GM23338 (cell line): ENCODE measurements at regions not wholly inside any gene's neighbourhood (a gene's known extent, or its start where the extent isn't known, plus 50 kb on each side); places are given as distances from the start of the nearest gene placed in this dataset.

Experiments used
- ATAC-seq: fragments of 200-7000 bp; cut with Tn5 transposase; 3 replicates; pipeline ENCODE4 v1.9.1; 2020
- DNase-seq: peaks from one replicate; pipeline ENCODE4 v3.0.0-alpha.2; 2015; ENCODE audit warnings: low spot score
- H2AFZ ChIP-seq: fragments of 200-600 bp; sonication (generic); 2 replicates; pipeline ENCODE4 v1.8.0; 2016; ENCODE audit warnings: antibody characterized with exemption, mild to moderate bottlenecking, moderate library complexity
- H3F3A ChIP-seq: fragments of 200-600 bp; sonication (generic); replicated peaks from 2 replicates; pipeline ENCODE4 v1.8.0; 2017; ENCODE audit warnings: antibody characterized with exemption, mixed run types, low read depth
- H3K27ac ChIP-seq: fragments of 200-600 bp; sonication (generic); 2 replicates; pipeline ENCODE4 v1.6.1; 2016; ENCODE audit warnings: low read depth
- H3K27me3 ChIP-seq: fragments of 200-600 bp; sonication (generic); 2 replicates; pipeline ENCODE4 v1.8.0; 2016; ENCODE audit warnings: mild to moderate bottlenecking, mixed run types, moderate library complexity; ENCODE audit not compliant: insufficient read depth
- H3K36me3 ChIP-seq: fragments of 200-600 bp; sonication (generic); 2 replicates; pipeline ENCODE4 v1.8.0; 2016; ENCODE audit warnings: mild to moderate bottlenecking; ENCODE audit not compliant: insufficient read depth
- H3K4me1 ChIP-seq: fragments of 200-600 bp; sonication (generic); 2 replicates; pipeline ENCODE4 v1.8.0; 2016; ENCODE audit warnings: mild to moderate bottlenecking, moderate library complexity; ENCODE audit not compliant: insufficient read depth
- H3K4me2 ChIP-seq: fragments of 200-600 bp; sonication (generic); 2 replicates; pipeline ENCODE4 v1.7.1; 2017; ENCODE audit warnings: mixed run types
- H3K4me3 ChIP-seq: fragments of 200-600 bp; sonication (generic); 2 replicates; pipeline ENCODE4 v1.6.1; 2016; ENCODE audit warnings: mixed run types
- H3K79me2 ChIP-seq: fragments of 200-600 bp; sonication (generic); replicated peaks from 2 replicates; pipeline ENCODE4 v1.8.0; 2017; ENCODE audit warnings: mild to moderate bottlenecking; ENCODE audit not compliant: insufficient read depth
- H3K9me2 ChIP-seq: fragments of 200-600 bp; sonication (generic); 2 replicates; pipeline ENCODE4 v1.8.0; 2017; ENCODE audit not compliant: insufficient read depth
- H4K20me1 ChIP-seq: fragments of 200-600 bp; sonication (generic); replicated peaks from 2 replicates; pipeline ENCODE4 v1.8.0; 2017; ENCODE audit warnings: mild to moderate bottlenecking; ENCODE audit not compliant: insufficient read depth
- H3K27ac Mint-ChIP-seq: 2 replicates; pipeline ENCODE4 v1.8.0; 2020; ENCODE audit warnings: inconsistent platforms, mild to moderate bottlenecking, moderate library complexity, mixed read lengths
- H3K27me3 Mint-ChIP-seq: 3 replicates; pipeline ENCODE4 v1.8.0; 2022; ENCODE audit warnings: low read depth, mild to moderate bottlenecking, moderate library complexity, mixed read lengths, inconsistent platforms; ENCODE audit not compliant: insufficient read depth, poor library complexity
- H3K36me3 Mint-ChIP-seq: 3 replicates; pipeline ENCODE4 v1.8.0; 2021; ENCODE audit warnings: low read depth, mild to moderate bottlenecking, inconsistent platforms, moderate library complexity, mixed read lengths
- H3K4me1 Mint-ChIP-seq: 3 replicates; pipeline ENCODE4 v1.8.0; 2020; ENCODE audit warnings: mild to moderate bottlenecking, inconsistent platforms, mixed read lengths
- H3K4me3 Mint-ChIP-seq: 3 replicates; pipeline ENCODE4 v1.8.0; 2021; ENCODE audit warnings: moderate library complexity, mild to moderate bottlenecking, inconsistent platforms, mixed read lengths
- H3K9me3 Mint-ChIP-seq: 3 replicates; pipeline ENCODE4 v1.8.0; 2020; ENCODE audit warnings: moderate library complexity, mild to moderate bottlenecking, inconsistent platforms, mixed read lengths
- CREB1 ChIP-seq: fragments of 250-450 bp; sonication (Bioruptor Pico); IDR thresholded peaks from 2 replicates; pipeline ENCODE4 v1.5.0; 2020; ENCODE audit warnings: low read depth, mild to moderate bottlenecking, moderate library complexity
- EZH2 ChIP-seq: fragments of 200-600 bp; sonication (generic); IDR thresholded peaks from one replicate; pipeline ENCODE4 v1.8.0; 2017; ENCODE audit warnings: antibody characterized with exemption, mild to moderate bottlenecking, low read depth; ENCODE audit not compliant: unreplicated experiment
- JUNB ChIP-seq: IDR thresholded peaks from one replicate; pipeline ENCODE4 v1.6.1; 2016; ENCODE audit warnings: antibody characterized with exemption; ENCODE audit not compliant: unreplicated experiment
- ZNF331 ChIP-seq: fragments of 250-450 bp; sonication (Bioruptor Pico); IDR thresholded peaks from 2 replicates; pipeline ENCODE4 v1.5.0; 2020; ENCODE audit warnings: low read depth, mild to moderate bottlenecking, moderate library complexity
- ZNF462 ChIP-seq: fragments of 250-450 bp; sonication (Bioruptor Pico); IDR thresholded peaks from 2 replicates; pipeline ENCODE4 v1.5.0; 2020; ENCODE audit warnings: mild to moderate bottlenecking, moderate library complexity
- TF ChIP-seq, protein P1 (sequence below): IDR thresholded peaks from 2 replicates; pipeline ENCODE4 v1.6.1; 2016; ENCODE audit warnings: antibody characterized with exemption

DNA sequence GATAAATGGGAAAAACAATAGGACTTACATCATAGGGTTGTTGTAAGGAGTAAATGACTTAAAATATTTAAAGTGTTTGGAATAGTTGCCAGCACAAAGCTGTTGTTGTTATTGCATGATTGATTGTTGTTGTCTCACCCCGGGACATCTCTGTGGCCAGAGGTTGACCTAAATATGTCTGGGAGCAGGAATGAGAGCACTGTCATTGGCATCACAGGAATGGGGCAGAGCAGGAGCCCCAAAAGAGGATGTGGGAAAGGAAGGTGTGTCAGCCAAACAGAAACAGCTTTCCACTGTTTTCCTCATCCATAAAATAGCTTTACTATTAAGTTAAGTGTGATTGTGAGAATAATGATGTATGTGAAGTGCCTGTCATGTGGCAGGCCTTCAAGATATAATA is 121.6 kb downstream of the TMEM168 start (continued):
- TF ChIP-seq, protein P1, sequence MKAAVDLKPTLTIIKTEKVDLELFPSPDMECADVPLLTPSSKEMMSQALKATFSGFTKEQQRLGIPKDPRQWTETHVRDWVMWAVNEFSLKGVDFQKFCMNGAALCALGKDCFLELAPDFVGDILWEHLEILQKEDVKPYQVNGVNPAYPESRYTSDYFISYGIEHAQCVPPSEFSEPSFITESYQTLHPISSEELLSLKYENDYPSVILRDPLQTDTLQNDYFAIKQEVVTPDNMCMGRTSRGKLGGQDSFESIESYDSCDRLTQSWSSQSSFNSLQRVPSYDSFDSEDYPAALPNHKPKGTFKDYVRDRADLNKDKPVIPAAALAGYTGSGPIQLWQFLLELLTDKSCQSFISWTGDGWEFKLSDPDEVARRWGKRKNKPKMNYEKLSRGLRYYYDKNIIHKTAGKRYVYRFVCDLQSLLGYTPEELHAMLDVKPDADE, result no peak
- TF ChIP-seq ZNF331 (CRISPR knock-in tag) (no peak), EZH2 (no peak)

GRCh38 chr7:112669306-112669705 is 120.9 kb downstream of the TMEM168 start:
- no peaks in the 10 kb centered on the region for H3K27me3 Mint-ChIP-seq
- ATAC-seq (no peak), DNase-seq (no peak)
- H3K27me3 ChIP-seq, result no peaks in the 10 kb centered on the region
- H3K36me3 Mint-ChIP-seq, result no peaks in the 10 kb centered on the region
- no peaks in the 10 kb centered on the region for H3K9me2 ChIP-seq
- no peak overlapping the region for H3K27ac ChIP-seq
- H3K4me3 ChIP-seq, result no peak overlapping the region
- H3K4me3 Mint-ChIP-seq, result no peak overlapping the region
- no peak overlapping the region for H3K4me2 ChIP-seq
- H3K4me1 ChIP-seq, result peaks cover 21% of the 10 kb centered on the region
- no peaks in the 10 kb centered on the region for H3K79me2 ChIP-seq
- peaks cover 17% of the 10 kb centered on the region for H3K4me1 Mint-ChIP-seq
- no peak overlapping the region for H3K27ac Mint-ChIP-seq
- TF ChIP-seq CREB1 (CRISPR knock-in tag) (no peak), JUNB (no peak), ZNF462 (CRISPR knock-in tag) (no peak)
- TF ChIP-seq, protein P1, result no peak
- no peaks in the 10 kb centered on the region for H3K36me3 ChIP-seq
- H3F3A ChIP-seq, result no peaks in the 10 kb centered on the region
- H2AFZ ChIP-seq, result no peak overlapping the region
- H3K9me3 Mint-ChIP-seq, result no peaks in the 10 kb centered on the region
- H4K20me1 ChIP-seq, result no peaks in the 10 kb centered on the region
